ENCODE measurements at regions not wholly inside any gene's neighbourhood (a gene's known extent, or its start where the extent isn't known, plus 50 kb on each side); places are given as distances from the start of the nearest gene placed in this dataset.
A peak's percentile ranks its signal among the peaks of the same experiment; 100 is the strongest.

- no peak overlapping the region for H3K27ac Mint-ChIP-seq
- Histone ChIP-seq H3K27me3 (ENCODE audit: control insufficient read depth, insufficient read depth, low read length, poor library complexity, severe bottlenecking) (no peaks in the 10 kb centered on the region), H3K4me1 (ENCODE audit: control insufficient read depth, insufficient read depth, low read length) (no peaks in the 10 kb centered on the region), H3K9ac (ENCODE audit: extremely low read depth, low read length, poor library complexity, severe bottlenecking) (no peak overlapping the region), H3K9me3 (ENCODE audit: control insufficient read depth, low read length) (peaks cover 5% of the 10 kb centered on the region), H3K36me3 (ENCODE audit: control insufficient read depth, insufficient read depth, low read length) (no peaks in the 10 kb centered on the region), H3K27ac (ENCODE audit: low read depth, low read length) (no peak overlapping the region), H3K4me3 (ENCODE audit: low read length) (no peak overlapping the region)
- H3K4me1 Mint-ChIP-seq = peaks cover 17% of the 10 kb centered on the region
- 62 to 76% methylated on average over 2 to 3 of the region's 3 CpGs for WGBS, 2 experiments (ENCODE audit: insufficient coverage in 1 of 2, insufficient read length in 1 of 2)
- DNase-seq = peak; percentile 57
- H3K36me3 Mint-ChIP-seq (ENCODE audit: low read depth) = no peaks in the 10 kb centered on the region
- no peak overlapping the region for H3K4me3 Mint-ChIP-seq
- peaks cover 17% of the 10 kb centered on the region for H3K27me3 Mint-ChIP-seq (ENCODE audit: insufficient read depth)
- no peak for TF ChIP-seq CTCF (conservative IDR thresholded peaks at IDR 0.05)
- H3K9me3 Mint-ChIP-seq = no peaks in the 10 kb centered on the region
Measured at GRCh38 chr16:65672960-65673359, 551.1 kb upstream of the CDH11 start.

GRCh38 chr16:65671071-65671470 is 549.2 kb upstream of the CDH11 start:
- Mint-ChIP-seq H3K4me1 (peaks cover 23% of the 10 kb centered on the region), H3K27me3 (ENCODE audit: insufficient read depth) (peaks cover 15% of the 10 kb centered on the region), H3K9me3 (no peaks in the 10 kb centered on the region), H3K27ac (no peak overlapping the region), H3K4me3 (no peak overlapping the region), H3K36me3 (ENCODE audit: low read depth) (no peaks in the 10 kb centered on the region)
- 94% methylated on average over 2 to 4 of the region's 4 CpGs for WGBS, 2 experiments (ENCODE audit: insufficient coverage in 1 of 2, insufficient read length in 1 of 2)
- Histone ChIP-seq H3K36me3 (ENCODE audit: control insufficient read depth, insufficient read depth, low read length) (no peaks in the 10 kb centered on the region), H3K4me3 (ENCODE audit: low read length) (no peak overlapping the region), H3K9me3 (ENCODE audit: control insufficient read depth, low read length) (peaks cover 5% of the 10 kb centered on the region), H3K4me1 (ENCODE audit: control insufficient read depth, insufficient read depth, low read length) (no peaks in the 10 kb centered on the region), H3K27ac (ENCODE audit: low read depth, low read length) (no peak overlapping the region), H3K9ac (ENCODE audit: extremely low read depth, low read length, poor library complexity, severe bottlenecking) (no peak overlapping the region), H3K27me3 (ENCODE audit: control insufficient read depth, insufficient read depth, low read length, poor library complexity, severe bottlenecking) (no peaks in the 10 kb centered on the region)
- TF ChIP-seq CTCF (conservative IDR thresholded peaks at IDR 0.05) = no peak
- no peak for DNase-seq

- Histone ChIP-seq H3K36me3 (ENCODE audit: control insufficient read depth, insufficient read depth, low read length) (no peaks in the 10 kb centered on the region), H3K4me1 (ENCODE audit: control insufficient read depth, insufficient read depth, low read length) (no peaks in the 10 kb centered on the region), H3K27ac (ENCODE audit: low read depth, low read length) (no peak overlapping the region), H3K9me3 (ENCODE audit: control insufficient read depth, low read length) (peaks cover 5% of the 10 kb centered on the region), H3K27me3 (ENCODE audit: control insufficient read depth, insufficient read depth, low read length, poor library complexity, severe bottlenecking) (no peaks in the 10 kb centered on the region), H3K9ac (ENCODE audit: extremely low read depth, low read length, poor library complexity, severe bottlenecking) (no peak overlapping the region), H3K4me3 (ENCODE audit: low read length) (no peak overlapping the region)
- Mint-ChIP-seq H3K9me3 (no peaks in the 10 kb centered on the region), H3K27ac (no peak overlapping the region), H3K4me1 (peaks cover 21% of the 10 kb centered on the region), H3K27me3 (ENCODE audit: insufficient read depth) (peaks cover 17% of the 10 kb centered on the region), H3K4me3 (no peak overlapping the region), H3K36me3 (ENCODE audit: low read depth) (no peaks in the 10 kb centered on the region)
- TF ChIP-seq CTCF (conservative IDR thresholded peaks at IDR 0.05) = no peak
- DNase-seq = no peak
- WGBS, 2 experiments (ENCODE audit: insufficient coverage in 1 of 2, insufficient read length in 1 of 2) = 81% methylated on average over 3 of the region's 3 CpGs; no CpG with 5 or more reads in 1 of the 2 experiments
Measured at GRCh38 chr16:65668064-65668595, 546.3 kb upstream of the CDH11 start.

Measured in endodermal cell (in vitro differentiated cells).